Osteocyte (in vitro differentiated cells): ENCODE measurements at regions not wholly inside any gene's neighbourhood (a gene's known extent, or its start where the extent isn't known, plus 50 kb on each side); places are given as distances from the start of the nearest gene placed in this dataset.

ENCODE experiments used
- DNase-seq: peaks from one replicate; pipeline ENCODE4 v3.0.0; 2021; ENCODE audit warnings: mixed read lengths; ENCODE audit not compliant: unreplicated experiment; ENCODE audit errors: extremely low spot score
- H3K27ac Mint-ChIP-seq: one replicate; pipeline ENCODE4 v1.8.0; 2021; ENCODE audit warnings: mild to moderate bottlenecking, mixed read lengths; ENCODE audit not compliant: unreplicated experiment
- H3K27me3 Mint-ChIP-seq: one replicate; pipeline ENCODE4 v1.8.0; 2021; ENCODE audit warnings: mixed read lengths; ENCODE audit not compliant: unreplicated experiment
- H3K36me3 Mint-ChIP-seq: one replicate; pipeline ENCODE4 v1.8.0; 2021; ENCODE audit warnings: mixed read lengths; ENCODE audit not compliant: unreplicated experiment
- H3K4me1 Mint-ChIP-seq: one replicate; pipeline ENCODE4 v1.8.0; 2021; ENCODE audit warnings: mixed read lengths; ENCODE audit not compliant: unreplicated experiment
- H3K4me3 Mint-ChIP-seq: one replicate; pipeline ENCODE4 v1.8.0; 2021; ENCODE audit warnings: mild to moderate bottlenecking, moderate library complexity, mixed read lengths; ENCODE audit not compliant: unreplicated experiment
- H3K9me3 Mint-ChIP-seq: one replicate; pipeline ENCODE4 v1.8.0; 2021; ENCODE audit warnings: mixed read lengths; ENCODE audit not compliant: unreplicated experiment
- TF ChIP-seq, protein P1 (sequence below): fragments of 200-600 bp; sonication (generic); IDR thresholded peaks from 2 replicates; pipeline ENCODE4 v1.5.0; 2021; ENCODE audit warnings: antibody characterized with exemption, mild to moderate bottlenecking, moderate library complexity

DNA sequence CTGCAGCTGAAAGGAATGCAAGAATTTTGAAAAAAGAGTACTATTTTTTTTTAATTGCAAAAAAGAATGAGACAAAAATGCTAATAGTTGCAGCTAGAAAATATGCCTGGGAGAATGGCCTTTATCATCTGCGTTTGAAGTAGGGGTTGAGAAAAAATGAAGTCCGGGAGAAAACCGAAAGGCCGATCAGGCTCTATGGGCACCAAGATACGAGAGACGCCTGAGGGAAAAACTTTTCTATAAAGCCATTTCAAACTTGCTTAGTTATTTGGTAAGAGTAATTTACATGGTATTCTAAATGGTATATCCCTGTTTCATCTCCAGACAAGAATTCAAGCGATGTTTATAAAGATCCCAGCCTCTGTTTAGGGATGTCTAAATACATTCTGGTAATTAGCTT, 99.3 kb upstream of the EFNA5 start:
- H3K27me3 Mint-ChIP-seq = no peaks in the 10 kb centered on the region
- no peaks in the 10 kb centered on the region for H3K36me3 Mint-ChIP-seq
- no peak overlapping the region for H3K4me3 Mint-ChIP-seq
- no peak overlapping the region for H3K27ac Mint-ChIP-seq
- TF ChIP-seq, protein P1, sequence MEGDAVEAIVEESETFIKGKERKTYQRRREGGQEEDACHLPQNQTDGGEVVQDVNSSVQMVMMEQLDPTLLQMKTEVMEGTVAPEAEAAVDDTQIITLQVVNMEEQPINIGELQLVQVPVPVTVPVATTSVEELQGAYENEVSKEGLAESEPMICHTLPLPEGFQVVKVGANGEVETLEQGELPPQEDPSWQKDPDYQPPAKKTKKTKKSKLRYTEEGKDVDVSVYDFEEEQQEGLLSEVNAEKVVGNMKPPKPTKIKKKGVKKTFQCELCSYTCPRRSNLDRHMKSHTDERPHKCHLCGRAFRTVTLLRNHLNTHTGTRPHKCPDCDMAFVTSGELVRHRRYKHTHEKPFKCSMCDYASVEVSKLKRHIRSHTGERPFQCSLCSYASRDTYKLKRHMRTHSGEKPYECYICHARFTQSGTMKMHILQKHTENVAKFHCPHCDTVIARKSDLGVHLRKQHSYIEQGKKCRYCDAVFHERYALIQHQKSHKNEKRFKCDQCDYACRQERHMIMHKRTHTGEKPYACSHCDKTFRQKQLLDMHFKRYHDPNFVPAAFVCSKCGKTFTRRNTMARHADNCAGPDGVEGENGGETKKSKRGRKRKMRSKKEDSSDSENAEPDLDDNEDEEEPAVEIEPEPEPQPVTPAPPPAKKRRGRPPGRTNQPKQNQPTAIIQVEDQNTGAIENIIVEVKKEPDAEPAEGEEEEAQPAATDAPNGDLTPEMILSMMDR = no peak
- H3K9me3 Mint-ChIP-seq = no peaks in the 10 kb centered on the region
- no peak for DNase-seq
- peaks cover 1% of the 10 kb centered on the region for H3K4me1 Mint-ChIP-seq

DNA sequence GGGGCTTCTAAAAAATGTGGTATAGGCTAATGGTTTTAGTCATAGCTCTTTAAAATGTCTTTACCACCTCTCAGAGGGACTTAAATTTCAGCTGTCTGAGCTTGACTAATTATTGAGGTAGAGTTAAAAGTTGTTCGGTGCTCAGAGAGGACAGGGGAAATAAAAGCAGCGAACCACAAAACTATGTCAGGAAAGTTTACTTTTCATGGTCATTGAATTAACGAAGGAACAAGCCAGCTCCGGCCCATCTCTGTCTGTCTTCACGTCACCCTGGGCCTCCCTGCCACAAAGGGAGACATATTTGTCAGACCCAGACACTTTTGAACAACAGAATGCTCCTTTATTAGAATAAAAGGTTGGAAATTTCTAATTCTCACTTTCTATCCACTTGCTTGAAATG, 98.8 kb upstream of the EFNA5 start:
- Mint-ChIP-seq H3K9me3 (no peaks in the 10 kb centered on the region), H3K27me3 (no peaks in the 10 kb centered on the region), H3K36me3 (no peaks in the 10 kb centered on the region), H3K27ac (no peak overlapping the region), H3K4me1 (peaks cover 1% of the 10 kb centered on the region), H3K4me3 (no peak overlapping the region)
- TF ChIP-seq, protein P1 = no peak
- no peak for DNase-seq

DNA sequence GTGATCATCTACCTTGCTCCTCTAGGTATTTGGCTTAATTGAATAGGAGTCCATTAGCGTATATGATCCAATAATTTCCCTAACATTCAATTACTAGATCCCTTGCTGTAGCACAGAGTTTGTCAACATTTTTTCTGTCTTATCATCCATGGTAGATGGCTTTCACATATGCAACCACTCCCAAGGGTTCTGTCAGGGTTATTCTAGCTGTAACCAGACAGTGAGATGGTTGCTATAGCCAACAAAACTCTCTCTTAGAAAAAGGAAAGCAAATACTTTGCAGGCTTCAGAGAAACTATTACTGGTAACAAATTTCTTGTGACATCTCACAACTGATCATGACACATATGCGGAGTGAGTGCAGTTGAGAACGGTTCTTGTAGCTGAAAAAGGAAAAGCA, 96.2 kb upstream of the EFNA5 start:
- Mint-ChIP-seq H3K36me3 (no peaks in the 10 kb centered on the region), H3K4me1 (peaks cover 1% of the 10 kb centered on the region), H3K9me3 (no peaks in the 10 kb centered on the region), H3K27ac (no peak overlapping the region), H3K4me3 (no peak overlapping the region), H3K27me3 (no peaks in the 10 kb centered on the region)
- DNase-seq = no peak
- TF ChIP-seq, protein P1 = no peak

DNA sequence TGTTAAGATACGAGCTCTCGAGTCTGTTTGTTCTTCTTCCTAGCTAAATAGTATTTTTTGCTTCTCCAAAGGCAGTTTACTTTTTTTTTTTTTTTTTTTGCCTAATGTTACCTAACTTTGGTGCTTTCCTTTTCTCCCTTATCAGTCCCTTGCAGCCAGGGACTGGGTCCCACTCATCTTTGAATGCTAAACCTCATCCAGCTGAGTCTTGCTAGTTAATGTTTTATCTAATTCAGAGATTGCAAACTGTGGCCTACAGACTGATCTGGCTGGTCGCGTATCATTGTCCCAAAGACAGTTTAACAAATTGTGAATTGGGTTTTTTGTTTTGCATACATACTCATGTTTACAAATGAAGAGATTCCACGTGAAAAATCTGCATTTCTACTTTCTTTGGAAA, 95.7 kb upstream of the EFNA5 start:
- H3K27ac Mint-ChIP-seq = no peak overlapping the region
- no peaks in the 10 kb centered on the region for H3K27me3 Mint-ChIP-seq
- TF ChIP-seq, protein P1 = no peak
- DNase-seq = no peak
- H3K4me1 Mint-ChIP-seq = peaks cover 1% of the 10 kb centered on the region
- no peak overlapping the region for H3K4me3 Mint-ChIP-seq
- H3K36me3 Mint-ChIP-seq = no peaks in the 10 kb centered on the region
- no peaks in the 10 kb centered on the region for H3K9me3 Mint-ChIP-seq

DNA sequence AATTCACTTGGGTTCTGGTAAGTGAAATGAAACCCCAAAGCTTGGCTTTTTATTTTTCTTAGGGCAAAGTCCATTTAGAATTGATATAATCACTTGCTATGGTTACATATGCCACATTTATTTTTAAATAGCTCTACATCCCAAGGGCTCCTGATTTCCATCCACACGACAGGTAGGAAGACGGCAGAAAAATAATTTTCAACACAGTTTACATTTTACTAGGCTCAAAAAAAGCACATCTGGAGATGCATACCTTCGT, 95.0 kb upstream of the EFNA5 start:
- Mint-ChIP-seq H3K27ac (no peak overlapping the region), H3K36me3 (no peaks in the 10 kb centered on the region), H3K4me3 (no peak overlapping the region), H3K4me1 (peaks cover 1% of the 10 kb centered on the region), H3K27me3 (no peaks in the 10 kb centered on the region), H3K9me3 (no peaks in the 10 kb centered on the region)
- TF ChIP-seq, protein P1 = no peak
- no peak for DNase-seq
